OCI-LY1 (cell line): ENCODE measurements at regions not wholly inside any gene's neighbourhood (a gene's known extent, or its start where the extent isn't known, plus 50 kb on each side); places are given as distances from the start of the nearest gene placed in this dataset.

Experiments used
- H2AFZ ChIP-seq: fragments of 200-600 bp; sonication (generic), shearing (Covaris generic); 2 replicates; pipeline ENCODE4 v1.6.0; 2014; ENCODE audit warnings: antibody characterized with exemption, mild to moderate bottlenecking, low read length
- H3F3A ChIP-seq: fragments of 200-600 bp; sonication (generic), shearing (Covaris generic); 2 replicates; pipeline ENCODE4 v1.6.0; 2014; ENCODE audit warnings: mild to moderate bottlenecking, antibody characterized with exemption, low read length, moderate library complexity; ENCODE audit not compliant: insufficient read depth
- H3K27ac ChIP-seq: fragments of 200-600 bp; sonication (generic); 2 replicates; pipeline ENCODE4 v1.5.1; 2014; ENCODE audit warnings: low read length, mixed run types, mild to moderate bottlenecking, low read depth; ENCODE audit not compliant: poor library complexity, severe bottlenecking
- H3K27me3 ChIP-seq: fragments of 200-600 bp; sonication (generic); 2 replicates; pipeline ENCODE4 v1.6.0; 2014; ENCODE audit warnings: antibody characterized with exemption, mild to moderate bottlenecking, low read length, moderate library complexity; ENCODE audit not compliant: insufficient read depth
- H3K36me3 ChIP-seq: fragments of 200-600 bp; sonication (generic); 2 replicates; pipeline ENCODE4 v1.6.1; 2014; ENCODE audit warnings: mild to moderate bottlenecking, antibody characterized with exemption, low read length, moderate library complexity, mixed read lengths; ENCODE audit not compliant: insufficient read depth
- H3K4me1 ChIP-seq: fragments of 200-600 bp; sonication (generic); 2 replicates; pipeline ENCODE4 v1.5.1; 2014; ENCODE audit warnings: mild to moderate bottlenecking, low read length, moderate library complexity; ENCODE audit not compliant: insufficient read depth, severe bottlenecking
- H3K4me2 ChIP-seq: fragments of 200-600 bp; sonication (generic), shearing (Covaris generic); 2 replicates; pipeline ENCODE4 v1.6.1; 2014; ENCODE audit warnings: low read length
- H3K4me3 ChIP-seq: fragments of 200-600 bp; sonication (generic); 2 replicates; pipeline ENCODE4 v1.5.1; 2014; ENCODE audit warnings: low read length, low read depth, mild to moderate bottlenecking, mixed read lengths; ENCODE audit not compliant: poor library complexity, severe bottlenecking
- H3K79me2 ChIP-seq: fragments of 200-600 bp; shearing (Covaris generic); 2 replicates; pipeline ENCODE4 v1.6.1; 2016; ENCODE audit warnings: mixed run types, low read length, mixed read lengths; ENCODE audit not compliant: insufficient read depth
- H3K9ac ChIP-seq: fragments of 200-600 bp; sonication (generic), shearing (Covaris generic); 2 replicates; pipeline ENCODE4 v1.6.1; 2014; ENCODE audit warnings: mild to moderate bottlenecking, low read length, mixed read lengths
- H3K9me2 ChIP-seq: fragments of 200-600 bp; sonication (generic), shearing (Covaris generic); 2 replicates; pipeline ENCODE4 v1.6.1; 2014; ENCODE audit warnings: low read depth, mild to moderate bottlenecking, low read length, mixed read lengths
- H3K9me3 ChIP-seq: fragments of 200-600 bp; shearing (Covaris generic); 2 replicates; pipeline ENCODE4 v1.6.1; 2014; ENCODE audit warnings: low read length, mixed read lengths
- H4K20me1 ChIP-seq: fragments of 200-600 bp; sonication (generic), shearing (Covaris generic); 2 replicates; pipeline ENCODE4 v1.6.0; 2016; ENCODE audit warnings: mild to moderate bottlenecking, low read length; ENCODE audit not compliant: insufficient read depth
- EZH2 ChIP-seq: fragments of 200-600 bp; sonication (generic), shearing (Covaris generic); IDR thresholded peaks from 2 replicates; pipeline ENCODE4 v1.8.0; 2017; ENCODE audit warnings: borderline replicate concordance, mixed run types, mild to moderate bottlenecking, antibody characterized with exemption, low read length, moderate library complexity, mixed read lengths
- TF ChIP-seq, protein P1 (sequence below): fragments of 200-600 bp; sonication (generic), shearing (Covaris generic); IDR thresholded peaks from 2 replicates; pipeline ENCODE4 v1.5.1; 2017; ENCODE audit warnings: mild to moderate bottlenecking, antibody characterized with exemption, low read length, moderate library complexity, mixed read lengths

- Histone ChIP-seq H2AFZ (no peak overlapping the region), H3K4me3 (no peak overlapping the region), H3K4me2 (no peak overlapping the region), H3K4me1 (no peaks in the 10 kb centered on the region), H3K9me3 (no peaks in the 10 kb centered on the region), H3K27ac (no peak overlapping the region), H3K9ac (no peak overlapping the region), H3K9me2 (no peaks in the 10 kb centered on the region), H3K36me3 (no peaks in the 10 kb centered on the region), H3K27me3 (no peaks in the 10 kb centered on the region), H3F3A (no peaks in the 10 kb centered on the region), H3K79me2 (no peaks in the 10 kb centered on the region), H4K20me1 (no peaks in the 10 kb centered on the region)
- no peak for TF ChIP-seq EZH2
- TF ChIP-seq, protein P1, sequence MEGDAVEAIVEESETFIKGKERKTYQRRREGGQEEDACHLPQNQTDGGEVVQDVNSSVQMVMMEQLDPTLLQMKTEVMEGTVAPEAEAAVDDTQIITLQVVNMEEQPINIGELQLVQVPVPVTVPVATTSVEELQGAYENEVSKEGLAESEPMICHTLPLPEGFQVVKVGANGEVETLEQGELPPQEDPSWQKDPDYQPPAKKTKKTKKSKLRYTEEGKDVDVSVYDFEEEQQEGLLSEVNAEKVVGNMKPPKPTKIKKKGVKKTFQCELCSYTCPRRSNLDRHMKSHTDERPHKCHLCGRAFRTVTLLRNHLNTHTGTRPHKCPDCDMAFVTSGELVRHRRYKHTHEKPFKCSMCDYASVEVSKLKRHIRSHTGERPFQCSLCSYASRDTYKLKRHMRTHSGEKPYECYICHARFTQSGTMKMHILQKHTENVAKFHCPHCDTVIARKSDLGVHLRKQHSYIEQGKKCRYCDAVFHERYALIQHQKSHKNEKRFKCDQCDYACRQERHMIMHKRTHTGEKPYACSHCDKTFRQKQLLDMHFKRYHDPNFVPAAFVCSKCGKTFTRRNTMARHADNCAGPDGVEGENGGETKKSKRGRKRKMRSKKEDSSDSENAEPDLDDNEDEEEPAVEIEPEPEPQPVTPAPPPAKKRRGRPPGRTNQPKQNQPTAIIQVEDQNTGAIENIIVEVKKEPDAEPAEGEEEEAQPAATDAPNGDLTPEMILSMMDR = no peak
These were observed 183.5 kb downstream of the TTC8 start for GRCh38 chr14:89007906-89008305.

DNA sequence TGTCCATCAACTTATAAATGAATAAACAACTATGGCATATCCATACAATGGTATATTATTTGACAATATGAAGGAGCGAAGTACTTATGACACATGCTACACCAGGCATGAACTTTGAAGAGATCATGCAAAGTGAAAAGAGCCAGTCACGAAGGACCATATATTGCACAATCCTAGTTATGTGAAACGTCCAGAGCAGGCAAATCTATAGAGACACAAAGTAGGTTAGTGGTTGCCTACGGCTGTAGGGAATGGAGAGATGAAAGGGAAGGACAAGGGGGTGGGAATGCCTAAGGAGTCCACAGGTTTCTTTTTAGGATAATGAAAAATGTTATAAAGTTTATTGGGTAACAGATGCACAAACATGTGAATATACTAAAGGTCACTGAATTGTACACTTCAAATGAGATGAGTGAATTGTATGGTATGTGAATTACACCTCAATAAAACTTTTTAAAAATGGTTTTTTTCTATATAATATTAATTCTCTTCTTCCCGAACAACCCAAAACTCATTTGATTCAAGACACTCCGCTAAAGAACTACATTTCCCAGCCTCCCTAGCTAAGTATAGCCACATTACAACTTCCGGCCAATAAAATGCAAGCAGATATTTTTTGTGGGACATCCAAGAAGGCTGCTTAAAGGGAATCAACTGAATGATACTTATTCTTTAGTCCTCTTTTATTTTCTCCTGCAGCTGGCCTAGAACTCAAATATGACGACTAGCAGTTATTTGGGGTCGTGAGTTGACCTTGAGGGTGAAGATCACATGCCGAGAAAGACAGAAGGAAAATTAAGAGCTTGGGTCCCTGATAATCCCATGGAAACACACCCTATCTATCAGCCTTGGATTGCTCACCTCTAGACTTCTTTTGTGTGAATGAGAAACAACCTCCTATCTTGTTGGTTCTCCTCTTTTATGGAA is 187.2 kb downstream of the TTC8 start:
- Histone ChIP-seq H3K27ac (no peak overlapping the region), H3K79me2 (no peaks in the 10 kb centered on the region), H3K4me3 (peak overlapping the region; percentile 39), H3K9me2 (no peaks in the 10 kb centered on the region), H3K4me2 (peak overlapping the region; percentile 43; the same call in 1 of the 2 replicates), H4K20me1 (no peaks in the 10 kb centered on the region), H3F3A (no peaks in the 10 kb centered on the region), H3K27me3 (no peaks in the 10 kb centered on the region), H3K36me3 (no peaks in the 10 kb centered on the region), H3K4me1 (no peaks in the 10 kb centered on the region), H2AFZ (no peak overlapping the region), H3K9ac (no peak overlapping the region), H3K9me3 (0 out of 2 replicates have a peak, but pooled peaks cover 3% of the 10 kb centered on the region)
- TF ChIP-seq, protein P1 = no peak
- no peak for TF ChIP-seq EZH2

- Histone ChIP-seq H3K4me2 (peak overlapping the region; percentile 43; the same call in 1 of the 2 replicates), H2AFZ (no peak overlapping the region), H3K27ac (no peak overlapping the region), H3K9me2 (no peaks in the 10 kb centered on the region), H3K4me3 (peak overlapping the region; percentile 39), H3K36me3 (no peaks in the 10 kb centered on the region), H3K4me1 (no peaks in the 10 kb centered on the region), H4K20me1 (no peaks in the 10 kb centered on the region), H3K79me2 (no peaks in the 10 kb centered on the region), H3K9ac (no peak overlapping the region), H3K27me3 (no peaks in the 10 kb centered on the region), H3K9me3 (0 out of 2 replicates have a peak, but pooled peaks cover 3% of the 10 kb centered on the region), H3F3A (no peaks in the 10 kb centered on the region)
- TF ChIP-seq, protein P1 = no peak
- no peak for TF ChIP-seq EZH2
These were observed 188.0 kb downstream of the TTC8 start for GRCh38 chr14:89012282-89013097.
